GM18861 (cell line): ENCODE measurements at regions not wholly inside any gene's neighbourhood (a gene's known extent, or its start where the extent isn't known, plus 50 kb on each side); places are given as distances from the start of the nearest gene placed in this dataset.
"Not testable (repeated sequence)": the region's sequence is repeated elsewhere in the genome, so short reads cannot be mapped to it uniquely, and the experiment has no call there.

ENCODE experiments used
- ATAC-seq: cut with Tn5 transposase; IDR thresholded peaks from one replicate; pipeline ENCODE4 v1.9.1; 2021; ENCODE audit not compliant: unreplicated experiment

GRCh38 chr6:14217728-14218518 lies 100.4 kb downstream of the CD83 start:
- no peak for ATAC-seq

GRCh38 chr6:14218519-14218800 lies 100.9 kb downstream of the CD83 start:
- no peak for ATAC-seq

- ATAC-seq = no peak
Observed at GRCh38 chr6:14221564-14222279, 104.2 kb downstream of the CD83 start.

GRCh38 chr6:14222956-14223355 lies 105.4 kb downstream of the CD83 start:
- no peak for ATAC-seq

- no peak for ATAC-seq
Observed at GRCh38 chr6:14224359-14225103, 107.0 kb downstream of the CD83 start.

GRCh38 chr6:14226051-14226660 lies 108.6 kb downstream of the CD83 start:
- no peak for ATAC-seq

GRCh38 chr6:14228571-14228970 lies 111.0 kb downstream of the CD83 start:
- ATAC-seq = no peak

- ATAC-seq = no peak
Observed at GRCh38 chr6:14231071-14231483, 113.5 kb downstream of the CD83 start.

- ATAC-seq = no peak
Observed at GRCh38 chr6:14231501-14232280, 114.1 kb downstream of the CD83 start.

- ATAC-seq = no peak
Observed at GRCh38 chr6:14232889-14233288, 115.3 kb downstream of the CD83 start.

- no peak for ATAC-seq
Observed at GRCh38 chr6:14235653-14236356, 118.2 kb downstream of the CD83 start.

- ATAC-seq = no peak
Observed at GRCh38 chr6:14239097-14239496, 121.5 kb downstream of the CD83 start.

- ATAC-seq = no peak
Observed at GRCh38 chr6:14240411-14241166, 123.0 kb downstream of the CD83 start.

GRCh38 chr6:14241255-14242070 lies 123.9 kb downstream of the CD83 start:
- no peak for ATAC-seq

GRCh38 chr6:14242912-14243311 lies 125.3 kb downstream of the CD83 start:
- not testable (repeated sequence) for ATAC-seq

GRCh38 chr6:14243597-14243996 lies 126.0 kb downstream of the CD83 start:
- no peak for ATAC-seq

- no peak for ATAC-seq
Observed at GRCh38 chr6:14246876-14247275, 129.3 kb downstream of the CD83 start.

GRCh38 chr6:14250573-14250972 lies 133.0 kb downstream of the CD83 start:
- ATAC-seq = no peak
